ENCODE measurements at regions not wholly inside any gene's neighbourhood (a gene's known extent, or its start where the extent isn't known, plus 50 kb on each side); places are given as distances from the start of the nearest gene placed in this dataset.

DNA sequence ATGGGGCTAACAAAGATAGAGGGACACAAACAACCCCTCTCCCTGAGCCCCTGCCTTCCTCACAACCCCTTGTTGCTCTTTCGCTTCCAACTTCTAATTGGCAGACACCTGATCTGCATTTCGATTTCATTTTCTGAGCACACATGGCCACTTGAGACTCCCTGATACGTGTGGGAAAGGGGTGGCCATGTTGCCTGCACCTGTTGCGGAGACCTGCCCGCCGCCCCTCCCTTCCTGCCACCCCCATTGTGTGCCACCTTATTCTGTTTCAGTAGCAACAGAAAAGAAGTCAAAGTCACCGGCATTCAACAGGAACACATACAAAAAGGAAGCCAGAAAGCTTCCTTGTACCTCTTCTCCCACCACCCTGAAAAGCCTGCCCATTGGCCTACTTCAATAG, 254.7 kb upstream of the SOX9 start:
- TF ChIP-seq CTCF (optimal IDR thresholded peaks at IDR 0.05 in 1 of 3, IDR thresholded peaks at IDR 0.05 in 1 of 3, conservative IDR thresholded peaks at IDR 0.05 in 1 of 3; ENCODE audit: extremely low read depth in 1 of 3, insufficient read depth in 2 of 3, low read length in 3 of 3) (no peak), EZH2 (IDR thresholded peaks at IDR 0.05; ENCODE audit: low read length) (no peak)

Measured in keratinocyte (primary cell).